ENCODE measurements at regions not wholly inside any gene's neighbourhood (a gene's known extent, or its start where the extent isn't known, plus 50 kb on each side); places are given as distances from the start of the nearest gene placed in this dataset.
A peak's percentile ranks its signal among the peaks of the same experiment; 100 is the strongest.

DNA sequence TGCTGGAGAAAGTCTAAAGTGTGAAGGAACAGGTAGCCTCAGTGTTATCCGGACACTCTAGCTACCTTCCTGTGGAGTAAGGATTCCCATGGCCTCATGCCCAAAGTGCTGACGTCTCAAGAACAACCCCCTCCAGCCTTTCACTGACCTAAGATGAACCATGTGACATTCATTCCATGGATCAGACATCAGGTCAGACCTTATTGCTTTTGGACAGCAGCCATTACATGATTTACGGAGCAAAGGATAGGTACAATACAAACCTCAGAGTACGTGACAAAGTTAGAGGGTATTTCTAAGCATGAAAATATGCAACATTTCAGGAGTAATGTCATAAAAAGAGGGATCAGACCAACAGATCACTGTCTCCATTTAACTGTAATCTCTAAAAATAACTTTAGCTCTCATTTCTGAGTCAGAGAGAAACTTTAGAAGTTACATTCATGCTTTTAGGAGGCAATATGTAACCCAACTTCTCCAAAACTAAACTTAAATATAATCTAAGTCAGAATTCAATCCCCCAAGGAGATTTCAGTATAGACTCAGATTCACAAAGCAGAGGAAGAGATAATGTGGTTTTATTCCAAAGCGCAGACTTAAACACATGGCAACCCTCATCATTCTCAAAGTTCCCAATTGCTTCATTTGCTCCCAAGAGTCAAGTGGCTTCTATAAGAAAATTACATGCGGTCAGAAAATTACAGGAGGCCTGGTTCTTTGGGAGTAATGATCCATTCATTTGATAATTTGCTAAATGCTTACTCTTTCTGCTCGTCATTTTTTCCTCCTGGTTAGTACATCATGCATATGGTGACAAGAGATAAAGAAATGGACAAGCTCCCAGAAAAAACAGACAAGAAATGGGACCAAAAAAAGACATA, 280.4 kb downstream of the SETD4 start:
- ChIA-PET POLR2A (no interaction called here), CTCF (no interaction called here)
- Histone ChIP-seq H3K4me1 (ENCODE audit: control insufficient read depth in 1 of 2, insufficient read depth in 2 of 2, low read depth in 1 of 2, low read length in 1 of 2) (peaks cover 0 to 5% of the 10 kb centered on the region in 2 experiments), H3F3A (replicated peaks; ENCODE audit: insufficient read depth) (peaks cover 15% of the 10 kb centered on the region), H2AFZ (ENCODE audit: low read depth) (peak overlapping the region; percentile 14; the same call in 1 of the 2 replicates), H3K27ac (ENCODE audit: low read depth in 2 of 2, low read length in 1 of 2) (peak overlapping the region; percentile 36 to 86; a peak in 3 of 4 replicates), H3K27me3 (ENCODE audit: insufficient read depth) (no peaks in the 10 kb centered on the region), H3K79me2 (ENCODE audit: insufficient read depth) (no peaks in the 10 kb centered on the region), H3K9ac (peak overlapping the region; percentile 49; the same call in 1 of the 2 replicates), H3K9me2 (no peaks in the 10 kb centered on the region), H3K36me3 (replicated peaks in 1 of 2; ENCODE audit: control insufficient read depth in 1 of 2, insufficient read depth in 2 of 2, low read length in 1 of 2) (no peaks in the 10 kb centered on the region), H4K20me1 (ENCODE audit: insufficient read depth) (no peaks in the 10 kb centered on the region), H3K4me3 (ENCODE audit: low read depth in 2 of 2, low read length in 1 of 2) (no peak overlapping the region), H3K4me2 (peak overlapping the region; percentile 38), H3K9me3 (no peaks in the 10 kb centered on the region)
- 4% methylated on average over 7 of the region's 7 CpGs for WGBS (ENCODE audit: low lambda C conversion rate)
- no peak for DNase-seq
- TF ChIP-seq, protein P1, sequence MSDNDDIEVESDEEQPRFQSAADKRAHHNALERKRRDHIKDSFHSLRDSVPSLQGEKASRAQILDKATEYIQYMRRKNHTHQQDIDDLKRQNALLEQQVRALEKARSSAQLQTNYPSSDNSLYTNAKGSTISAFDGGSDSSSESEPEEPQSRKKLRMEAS (IDR thresholded peaks at IDR 0.05; ENCODE audit: low read depth), result peak; percentile 16; the same call in 1 of the 2 replicates
- TF ChIP-seq ELF1 (IDR thresholded peaks at IDR 0.05), result no peak
- TF ChIP-seq MEF2A (IDR thresholded peaks at IDR 0.05; ENCODE audit: borderline replicate concordance, low read depth), result peak; percentile 94
- no peak for TF ChIP-seq SMC3 (IDR thresholded peaks at IDR 0.05; ENCODE audit: low read depth, low read length)
- peak; percentile 47; the same call in 1 of the 2 replicates for TF ChIP-seq POLR2AphosphoS5 (IDR thresholded peaks at IDR 0.05; ENCODE audit: low read depth, low read length)
- no peak for TF ChIP-seq GABPA (IDR thresholded peaks at IDR 0.05; ENCODE audit: low read depth)
- TF ChIP-seq, protein P2, sequence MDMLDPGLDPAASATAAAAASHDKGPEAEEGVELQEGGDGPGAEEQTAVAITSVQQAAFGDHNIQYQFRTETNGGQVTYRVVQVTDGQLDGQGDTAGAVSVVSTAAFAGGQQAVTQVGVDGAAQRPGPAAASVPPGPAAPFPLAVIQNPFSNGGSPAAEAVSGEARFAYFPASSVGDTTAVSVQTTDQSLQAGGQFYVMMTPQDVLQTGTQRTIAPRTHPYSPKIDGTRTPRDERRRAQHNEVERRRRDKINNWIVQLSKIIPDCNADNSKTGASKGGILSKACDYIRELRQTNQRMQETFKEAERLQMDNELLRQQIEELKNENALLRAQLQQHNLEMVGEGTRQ (IDR thresholded peaks at IDR 0.05; ENCODE audit: borderline replicate concordance, low read depth, low read length), result no peak
- TF ChIP-seq, protein P3, sequence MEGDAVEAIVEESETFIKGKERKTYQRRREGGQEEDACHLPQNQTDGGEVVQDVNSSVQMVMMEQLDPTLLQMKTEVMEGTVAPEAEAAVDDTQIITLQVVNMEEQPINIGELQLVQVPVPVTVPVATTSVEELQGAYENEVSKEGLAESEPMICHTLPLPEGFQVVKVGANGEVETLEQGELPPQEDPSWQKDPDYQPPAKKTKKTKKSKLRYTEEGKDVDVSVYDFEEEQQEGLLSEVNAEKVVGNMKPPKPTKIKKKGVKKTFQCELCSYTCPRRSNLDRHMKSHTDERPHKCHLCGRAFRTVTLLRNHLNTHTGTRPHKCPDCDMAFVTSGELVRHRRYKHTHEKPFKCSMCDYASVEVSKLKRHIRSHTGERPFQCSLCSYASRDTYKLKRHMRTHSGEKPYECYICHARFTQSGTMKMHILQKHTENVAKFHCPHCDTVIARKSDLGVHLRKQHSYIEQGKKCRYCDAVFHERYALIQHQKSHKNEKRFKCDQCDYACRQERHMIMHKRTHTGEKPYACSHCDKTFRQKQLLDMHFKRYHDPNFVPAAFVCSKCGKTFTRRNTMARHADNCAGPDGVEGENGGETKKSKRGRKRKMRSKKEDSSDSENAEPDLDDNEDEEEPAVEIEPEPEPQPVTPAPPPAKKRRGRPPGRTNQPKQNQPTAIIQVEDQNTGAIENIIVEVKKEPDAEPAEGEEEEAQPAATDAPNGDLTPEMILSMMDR (IDR thresholded peaks at IDR 0.05), result no peak
- TF ChIP-seq RXRA (IDR thresholded peaks at IDR 0.05; ENCODE audit: borderline replicate concordance, low read depth), result peak; percentile 96
- TF ChIP-seq GATA2 (CRISPR knock-in tag; IDR thresholded peaks at IDR 0.05), result no peak
- peak; percentile 51 for TF ChIP-seq JUND (IDR thresholded peaks at IDR 0.05)
- peak; percentile 85 for TF ChIP-seq NFIC (IDR thresholded peaks at IDR 0.05; ENCODE audit: borderline replicate concordance)
- TF ChIP-seq RAD21 (IDR thresholded peaks at IDR 0.05; ENCODE audit: low read length), result no peak
- peak; percentile 58; the same call in 1 of the 2 replicates for TF ChIP-seq FOSL2 (IDR thresholded peaks at IDR 0.05; ENCODE audit: borderline replicate concordance, low read depth)
- no peak for TF ChIP-seq TAF1 (IDR thresholded peaks at IDR 0.05; ENCODE audit: borderline replicate concordance, low read depth, low read length)
- TF ChIP-seq MXI1 (IDR thresholded peaks at IDR 0.05; ENCODE audit: low read depth, low read length), result no peak
- TF ChIP-seq, protein P4, sequence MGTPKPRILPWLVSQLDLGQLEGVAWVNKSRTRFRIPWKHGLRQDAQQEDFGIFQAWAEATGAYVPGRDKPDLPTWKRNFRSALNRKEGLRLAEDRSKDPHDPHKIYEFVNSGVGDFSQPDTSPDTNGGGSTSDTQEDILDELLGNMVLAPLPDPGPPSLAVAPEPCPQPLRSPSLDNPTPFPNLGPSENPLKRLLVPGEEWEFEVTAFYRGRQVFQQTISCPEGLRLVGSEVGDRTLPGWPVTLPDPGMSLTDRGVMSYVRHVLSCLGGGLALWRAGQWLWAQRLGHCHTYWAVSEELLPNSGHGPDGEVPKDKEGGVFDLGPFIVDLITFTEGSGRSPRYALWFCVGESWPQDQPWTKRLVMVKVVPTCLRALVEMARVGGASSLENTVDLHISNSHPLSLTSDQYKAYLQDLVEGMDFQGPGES (IDR thresholded peaks at IDR 0.05; ENCODE audit: low read depth, low read length), result no peak
- peak in 1 of 2 experiments; percentile 82; a peak in 2 of 4 replicates for TF ChIP-seq EP300 (IDR thresholded peaks at IDR 0.05; ENCODE audit: borderline replicate concordance in 1 of 2, low read depth in 1 of 2, low read length in 1 of 2)
- TF ChIP-seq RCOR1 (IDR thresholded peaks at IDR 0.05; ENCODE audit: low read length), result no peak
- TF ChIP-seq FOXM1 (IDR thresholded peaks at IDR 0.05; ENCODE audit: low read depth), result no peak
- TF ChIP-seq, protein P5, sequence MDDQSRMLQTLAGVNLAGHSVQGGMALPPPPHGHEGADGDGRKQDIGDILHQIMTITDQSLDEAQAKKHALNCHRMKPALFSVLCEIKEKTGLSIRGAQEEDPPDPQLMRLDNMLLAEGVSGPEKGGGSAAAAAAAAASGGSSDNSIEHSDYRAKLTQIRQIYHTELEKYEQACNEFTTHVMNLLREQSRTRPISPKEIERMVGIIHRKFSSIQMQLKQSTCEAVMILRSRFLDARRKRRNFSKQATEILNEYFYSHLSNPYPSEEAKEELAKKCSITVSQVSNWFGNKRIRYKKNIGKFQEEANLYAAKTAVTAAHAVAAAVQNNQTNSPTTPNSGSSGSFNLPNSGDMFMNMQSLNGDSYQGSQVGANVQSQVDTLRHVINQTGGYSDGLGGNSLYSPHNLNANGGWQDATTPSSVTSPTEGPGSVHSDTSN (IDR thresholded peaks at IDR 0.05), result peak; percentile 75
- no peak for TF ChIP-seq YY1 (IDR thresholded peaks at IDR 0.05; ENCODE audit: low read depth)
- TF ChIP-seq, protein P6, sequence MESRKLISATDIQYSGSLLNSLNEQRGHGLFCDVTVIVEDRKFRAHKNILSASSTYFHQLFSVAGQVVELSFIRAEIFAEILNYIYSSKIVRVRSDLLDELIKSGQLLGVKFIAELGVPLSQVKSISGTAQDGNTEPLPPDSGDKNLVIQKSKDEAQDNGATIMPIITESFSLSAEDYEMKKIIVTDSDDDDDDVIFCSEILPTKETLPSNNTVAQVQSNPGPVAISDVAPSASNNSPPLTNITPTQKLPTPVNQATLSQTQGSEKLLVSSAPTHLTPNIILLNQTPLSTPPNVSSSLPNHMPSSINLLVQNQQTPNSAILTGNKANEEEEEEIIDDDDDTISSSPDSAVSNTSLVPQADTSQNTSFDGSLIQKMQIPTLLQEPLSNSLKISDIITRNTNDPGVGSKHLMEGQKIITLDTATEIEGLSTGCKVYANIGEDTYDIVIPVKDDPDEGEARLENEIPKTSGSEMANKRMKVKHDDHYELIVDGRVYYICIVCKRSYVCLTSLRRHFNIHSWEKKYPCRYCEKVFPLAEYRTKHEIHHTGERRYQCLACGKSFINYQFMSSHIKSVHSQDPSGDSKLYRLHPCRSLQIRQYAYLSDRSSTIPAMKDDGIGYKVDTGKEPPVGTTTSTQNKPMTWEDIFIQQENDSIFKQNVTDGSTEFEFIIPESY (IDR thresholded peaks at IDR 0.05; ENCODE audit: borderline replicate concordance, low read depth), result no peak

Data from SK-N-SH (cell line).